Endodermal cell (in vitro differentiated cells): ENCODE measurements at regions not wholly inside any gene's neighbourhood (a gene's known extent, or its start where the extent isn't known, plus 50 kb on each side); places are given as distances from the start of the nearest gene placed in this dataset.

Experiments used
- DNase-seq: peaks from one replicate; pipeline ENCODE4 v3.0.0-alpha.2; 2017
- H3K27ac ChIP-seq: 2 replicates; pipeline ENCODE4 v1.5.1; 2013; ENCODE audit warnings: mild to moderate bottlenecking, low read depth, low read length, moderate library complexity
- H3K27me3 ChIP-seq: 2 replicates; pipeline ENCODE4 v1.6.1; 2013; ENCODE audit warnings: mild to moderate bottlenecking, low read length, moderate library complexity; ENCODE audit not compliant: insufficient read depth, control insufficient read depth, poor library complexity, severe bottlenecking
- H3K36me3 ChIP-seq: 2 replicates; pipeline ENCODE4 v1.7.0; 2013; ENCODE audit warnings: mild to moderate bottlenecking, low read length, moderate library complexity; ENCODE audit not compliant: control insufficient read depth, insufficient read depth
- H3K4me1 ChIP-seq: one replicate; pipeline ENCODE4 v1.7.0; 2013; ENCODE audit warnings: low read length; ENCODE audit not compliant: control insufficient read depth, insufficient read depth
- H3K4me3 ChIP-seq: 2 replicates; pipeline ENCODE4 v1.5.1; 2013; ENCODE audit warnings: mild to moderate bottlenecking, low read length, moderate library complexity
- H3K9ac ChIP-seq: 2 replicates; pipeline ENCODE4 v1.6.1; 2013; ENCODE audit warnings: mild to moderate bottlenecking, low read length, moderate library complexity; ENCODE audit not compliant: poor library complexity, severe bottlenecking; ENCODE audit errors: extremely low read depth
- H3K9me3 ChIP-seq: 2 replicates; pipeline ENCODE4 v1.6.1; 2013; ENCODE audit warnings: mild to moderate bottlenecking, low read length, moderate library complexity; ENCODE audit not compliant: control insufficient read depth
- H3K27ac Mint-ChIP-seq: 2 replicates; pipeline ENCODE4 v1.8.0; 2020; ENCODE audit warnings: mixed read lengths
- H3K27me3 Mint-ChIP-seq: 2 replicates; pipeline ENCODE4 v1.8.0; 2021; ENCODE audit warnings: mild to moderate bottlenecking, mixed read lengths; ENCODE audit not compliant: insufficient read depth
- H3K36me3 Mint-ChIP-seq: 2 replicates; pipeline ENCODE4 v1.8.0; 2020; ENCODE audit warnings: low read depth, mixed read lengths
- H3K4me1 Mint-ChIP-seq: 2 replicates; pipeline ENCODE4 v1.8.0; 2020; ENCODE audit warnings: mixed read lengths
- H3K4me3 Mint-ChIP-seq: 2 replicates; pipeline ENCODE4 v1.8.0; 2020; ENCODE audit warnings: mild to moderate bottlenecking, moderate library complexity, mixed read lengths
- H3K9me3 Mint-ChIP-seq: 2 replicates; pipeline ENCODE4 v1.8.0; 2020; ENCODE audit warnings: mild to moderate bottlenecking, mixed read lengths
- WGBS, 2 experiments: methylation state at CpG; one replicate each; pipeline versions ENCODE4 v1.1.5 to v1.1.7; 2013; ENCODE audit warnings: missing lambda C conversion rate in 2 of 2, mixed read lengths in 1 of 2; ENCODE audit not compliant: insufficient coverage in 1 of 2, insufficient read length in 1 of 2; 5-methylcytosine and 5-hydroxymethylcytosine counted together
- TF ChIP-seq, protein P1 (sequence below): fragments of 200-600 bp; sonication (generic); conservative IDR thresholded peaks from 2 replicates; pipeline ENCODE4 v1.5.0; 2021; ENCODE audit warnings: antibody characterized with exemption, mild to moderate bottlenecking

DNA sequence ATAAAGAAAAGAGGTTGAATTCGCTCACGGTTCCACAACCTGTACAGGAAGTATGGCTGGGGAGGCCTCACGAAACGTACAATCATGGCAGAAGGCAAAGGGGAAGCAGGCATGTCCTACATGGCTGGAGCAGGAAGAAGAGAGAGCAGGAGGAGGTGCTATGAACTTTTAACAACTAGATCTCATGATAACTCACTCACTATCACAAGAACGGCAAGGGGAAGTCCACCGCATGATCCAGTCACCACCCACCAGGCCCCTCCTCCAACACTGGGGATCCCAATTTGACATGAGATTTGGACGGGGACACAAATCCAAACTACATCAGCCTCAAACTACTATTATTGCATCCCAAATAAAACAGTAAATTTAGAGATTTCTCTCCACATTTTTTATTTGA is 53.6 kb upstream of the CST7 start:
- H3K4me1 Mint-ChIP-seq: no peaks in the 10 kb centered on the region
- Histone ChIP-seq H3K9me3 (peaks cover 23% of the 10 kb centered on the region), H3K36me3 (no peaks in the 10 kb centered on the region), H3K27me3 (no peaks in the 10 kb centered on the region), H3K4me3 (no peak overlapping the region), H3K4me1 (no peaks in the 10 kb centered on the region), H3K27ac (no peak overlapping the region), H3K9ac (no peak overlapping the region)
- no peak overlapping the region for H3K4me3 Mint-ChIP-seq
- H3K9me3 Mint-ChIP-seq: peaks cover 40% of the 10 kb centered on the region
- no peak for DNase-seq
- TF ChIP-seq, protein P1, sequence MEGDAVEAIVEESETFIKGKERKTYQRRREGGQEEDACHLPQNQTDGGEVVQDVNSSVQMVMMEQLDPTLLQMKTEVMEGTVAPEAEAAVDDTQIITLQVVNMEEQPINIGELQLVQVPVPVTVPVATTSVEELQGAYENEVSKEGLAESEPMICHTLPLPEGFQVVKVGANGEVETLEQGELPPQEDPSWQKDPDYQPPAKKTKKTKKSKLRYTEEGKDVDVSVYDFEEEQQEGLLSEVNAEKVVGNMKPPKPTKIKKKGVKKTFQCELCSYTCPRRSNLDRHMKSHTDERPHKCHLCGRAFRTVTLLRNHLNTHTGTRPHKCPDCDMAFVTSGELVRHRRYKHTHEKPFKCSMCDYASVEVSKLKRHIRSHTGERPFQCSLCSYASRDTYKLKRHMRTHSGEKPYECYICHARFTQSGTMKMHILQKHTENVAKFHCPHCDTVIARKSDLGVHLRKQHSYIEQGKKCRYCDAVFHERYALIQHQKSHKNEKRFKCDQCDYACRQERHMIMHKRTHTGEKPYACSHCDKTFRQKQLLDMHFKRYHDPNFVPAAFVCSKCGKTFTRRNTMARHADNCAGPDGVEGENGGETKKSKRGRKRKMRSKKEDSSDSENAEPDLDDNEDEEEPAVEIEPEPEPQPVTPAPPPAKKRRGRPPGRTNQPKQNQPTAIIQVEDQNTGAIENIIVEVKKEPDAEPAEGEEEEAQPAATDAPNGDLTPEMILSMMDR: no peak
- no peak overlapping the region for H3K27ac Mint-ChIP-seq
- peaks cover 3% of the 10 kb centered on the region for H3K27me3 Mint-ChIP-seq
- WGBS, 2 experiments: 78 to 84% methylated on average over 4 to 6 of the region's 7 CpGs
- peaks cover 2% of the 10 kb centered on the region for H3K36me3 Mint-ChIP-seq

GRCh38 chr20:24895898-24896658 is 53.0 kb upstream of the CST7 start:
- Mint-ChIP-seq H3K27ac (no peak overlapping the region), H3K36me3 (peaks cover 3% of the 10 kb centered on the region), H3K9me3 (peaks cover 44% of the 10 kb centered on the region), H3K4me1 (no peaks in the 10 kb centered on the region), H3K4me3 (no peak overlapping the region), H3K27me3 (peaks cover 3% of the 10 kb centered on the region)
- TF ChIP-seq, protein P1: no peak
- H3K9ac ChIP-seq: no peak overlapping the region
- H3K27me3 ChIP-seq: no peaks in the 10 kb centered on the region
- H3K27ac ChIP-seq: no peak overlapping the region
- DNase-seq: no peak
- no peaks in the 10 kb centered on the region for H3K36me3 ChIP-seq
- peaks cover 25% of the 10 kb centered on the region for H3K9me3 ChIP-seq
- no peaks in the 10 kb centered on the region for H3K4me1 ChIP-seq
- WGBS, 2 experiments: 91 to 95% methylated on average over 10 of the region's 10 CpGs
- H3K4me3 ChIP-seq: no peak overlapping the region

- WGBS, 2 experiments: 67 to 74% methylated on average over 5 of the region's 5 CpGs
- Histone ChIP-seq H3K4me3 (no peak overlapping the region), H3K27ac (no peak overlapping the region), H3K36me3 (no peaks in the 10 kb centered on the region), H3K27me3 (no peaks in the 10 kb centered on the region), H3K9me3 (peaks cover 25% of the 10 kb centered on the region), H3K9ac (no peak overlapping the region), H3K4me1 (no peaks in the 10 kb centered on the region)
- TF ChIP-seq, protein P1: no peak
- H3K4me1 Mint-ChIP-seq: no peaks in the 10 kb centered on the region
- H3K36me3 Mint-ChIP-seq: peaks cover 3% of the 10 kb centered on the region
- DNase-seq: no peak
- H3K9me3 Mint-ChIP-seq: peaks cover 44% of the 10 kb centered on the region
- H3K27ac Mint-ChIP-seq: no peak overlapping the region
- H3K4me3 Mint-ChIP-seq: no peak overlapping the region
- peaks cover 3% of the 10 kb centered on the region for H3K27me3 Mint-ChIP-seq
Measured at GRCh38 chr20:24896984-24897383, 52.1 kb upstream of the CST7 start.
